ENCODE measurements at regions not wholly inside any gene's neighbourhood (a gene's known extent, or its start where the extent isn't known, plus 50 kb on each side); places are given as distances from the start of the nearest gene placed in this dataset.

- no peaks in the 10 kb centered on the region for H3K9me3 ChIP-seq (ENCODE audit: low read length)
- no peak for DNase-seq
- Mint-ChIP-seq H3K27ac (no peak overlapping the region), H3K4me1 (no peaks in the 10 kb centered on the region), H3K9me3 (no peaks in the 10 kb centered on the region), H3K27me3 (peaks cover 0 to 2% of the 10 kb centered on the region in 2 donors), H3K4me3 (no peak overlapping the region), H3K36me3 (no peaks in the 10 kb centered on the region)
- H3K27me3 ChIP-seq (ENCODE audit: insufficient read depth, low read length, poor library complexity, severe bottlenecking): no peaks in the 10 kb centered on the region
- H3K4me1 ChIP-seq (ENCODE audit: insufficient read depth, low read length): no peaks in the 10 kb centered on the region
- no peaks in the 10 kb centered on the region for H3K36me3 ChIP-seq (ENCODE audit: insufficient read depth, low read length)
- ChIA-PET POLR2A (no interaction called here), CTCF (no interaction called here)
- H3K27ac ChIP-seq (ENCODE audit: low read depth, low read length): no peak overlapping the region
- no peak overlapping the region for H3K4me3 ChIP-seq (ENCODE audit: low read length)
Measured at GRCh38 chr4:129371926-129372325, 276.0 kb downstream of the C4orf33 start.

- H3K4me3 Mint-ChIP-seq: no peak overlapping the region
- H3K9me3 ChIP-seq (ENCODE audit: low read length): no peaks in the 10 kb centered on the region
- no peak overlapping the region for H3K27ac Mint-ChIP-seq
- H3K9me3 Mint-ChIP-seq: peaks cover 0 to 3% (median 0%) of the 10 kb centered on the region in 5 donors
- DNase-seq: no peak
- CTCF ChIA-PET: no interaction called here
- H3K4me1 Mint-ChIP-seq: no peaks in the 10 kb centered on the region
- H3K27ac ChIP-seq (ENCODE audit: low read depth, low read length): no peak overlapping the region
- H3K4me3 ChIP-seq (ENCODE audit: low read length): no peak overlapping the region
- POLR2A ChIA-PET: no interaction called here
- H3K36me3 Mint-ChIP-seq: no peaks in the 10 kb centered on the region
- no peaks in the 10 kb centered on the region for H3K36me3 ChIP-seq (ENCODE audit: insufficient read depth, low read length)
- no peaks in the 10 kb centered on the region for H3K27me3 ChIP-seq (ENCODE audit: insufficient read depth, low read length, poor library complexity, severe bottlenecking)
- H3K27me3 Mint-ChIP-seq: peaks cover 4 to 10% of the 10 kb centered on the region in 2 donors
- H3K4me1 ChIP-seq (ENCODE audit: insufficient read depth, low read length): no peaks in the 10 kb centered on the region
Measured at GRCh38 chr4:129377131-129377845, 281.3 kb downstream of the C4orf33 start.

DNA sequence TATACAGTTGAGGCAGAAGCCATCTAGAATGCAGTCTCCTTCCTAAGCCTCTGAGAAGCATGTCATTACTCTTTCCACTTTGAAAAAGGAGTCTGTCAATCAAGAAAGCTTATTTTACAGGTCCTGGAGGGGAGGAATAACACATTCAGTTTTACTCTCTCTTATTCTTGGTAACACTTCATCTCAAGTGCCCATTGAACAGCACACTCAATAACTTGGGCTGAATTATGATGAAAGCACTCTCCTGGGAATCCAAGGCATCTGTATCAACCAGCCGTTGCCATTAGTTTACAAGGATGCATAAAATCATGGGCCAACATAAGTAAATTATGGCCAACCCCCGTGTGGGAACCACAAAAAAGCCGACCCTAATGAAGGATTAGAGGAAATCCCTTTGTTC lies 282.4 kb downstream of the C4orf33 start:
- Histone ChIP-seq H3K9me3 (ENCODE audit: low read length) (no peaks in the 10 kb centered on the region), H3K27ac (ENCODE audit: low read depth, low read length) (no peak overlapping the region), H3K4me3 (ENCODE audit: low read length) (no peak overlapping the region), H3K4me1 (ENCODE audit: insufficient read depth, low read length) (no peaks in the 10 kb centered on the region), H3K36me3 (ENCODE audit: insufficient read depth, low read length) (no peaks in the 10 kb centered on the region), H3K27me3 (ENCODE audit: insufficient read depth, low read length, poor library complexity, severe bottlenecking) (no peaks in the 10 kb centered on the region)
- no peak for DNase-seq
- ChIA-PET CTCF (no interaction called here), POLR2A (no interaction called here)
- H3K9me3 Mint-ChIP-seq: peaks cover 0 to 3% (median 0%) of the 10 kb centered on the region in 5 donors
- H3K4me3 Mint-ChIP-seq: no peak overlapping the region
- H3K27me3 Mint-ChIP-seq: peaks cover 4 to 10% of the 10 kb centered on the region in 2 donors
- no peaks in the 10 kb centered on the region for H3K36me3 Mint-ChIP-seq
- H3K27ac Mint-ChIP-seq: no peak overlapping the region
- H3K4me1 Mint-ChIP-seq: no peaks in the 10 kb centered on the region

- Mint-ChIP-seq H3K4me1 (no peaks in the 10 kb centered on the region), H3K27ac (no peak overlapping the region), H3K4me3 (no peak overlapping the region), H3K9me3 (peaks cover 0 to 3% (median 0%) of the 10 kb centered on the region in 5 donors), H3K27me3 (peaks cover 4 to 10% of the 10 kb centered on the region in 2 donors), H3K36me3 (no peaks in the 10 kb centered on the region)
- no peak overlapping the region for H3K27ac ChIP-seq (ENCODE audit: low read depth, low read length)
- no peaks in the 10 kb centered on the region for H3K4me1 ChIP-seq (ENCODE audit: insufficient read depth, low read length)
- CTCF ChIA-PET: no interaction called here
- no peaks in the 10 kb centered on the region for H3K27me3 ChIP-seq (ENCODE audit: insufficient read depth, low read length, poor library complexity, severe bottlenecking)
- POLR2A ChIA-PET: no interaction called here
- no peaks in the 10 kb centered on the region for H3K36me3 ChIP-seq (ENCODE audit: insufficient read depth, low read length)
- H3K9me3 ChIP-seq (ENCODE audit: low read length): no peaks in the 10 kb centered on the region
- DNase-seq: no peak
- H3K4me3 ChIP-seq (ENCODE audit: low read length): no peak overlapping the region
Measured at GRCh38 chr4:129379429-129379828, 283.5 kb downstream of the C4orf33 start.

DNA sequence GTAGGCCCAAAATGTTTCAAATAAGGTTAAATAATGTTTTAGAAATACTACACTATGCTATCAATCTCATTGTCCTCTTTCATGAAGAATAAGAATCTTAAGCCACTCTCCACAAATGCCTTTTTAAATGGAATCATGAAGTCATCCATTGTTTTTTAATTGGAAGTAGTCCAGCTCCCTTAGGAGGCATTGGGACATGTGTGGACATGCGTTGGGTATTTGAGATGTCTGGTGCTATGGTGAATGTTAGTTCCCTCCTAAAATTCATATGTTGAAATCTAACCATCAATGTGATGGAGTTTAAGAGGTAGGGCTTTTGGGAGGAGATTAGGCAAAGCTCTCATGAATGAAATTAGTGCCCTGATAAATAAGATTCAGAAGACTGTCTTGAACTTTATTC lies 289.0 kb downstream of the C4orf33 start:
- peaks cover 0 to 4% of the 10 kb centered on the region in 2 donors for H3K27me3 Mint-ChIP-seq
- H3K36me3 Mint-ChIP-seq: no peaks in the 10 kb centered on the region
- no peak overlapping the region for H3K4me3 Mint-ChIP-seq
- H3K4me3 ChIP-seq (ENCODE audit: low read length): no peak overlapping the region
- H3K27me3 ChIP-seq (ENCODE audit: insufficient read depth, low read length, poor library complexity, severe bottlenecking): no peaks in the 10 kb centered on the region
- ChIA-PET CTCF (no interaction called here), POLR2A (no interaction called here)
- H3K36me3 ChIP-seq (ENCODE audit: insufficient read depth, low read length): no peaks in the 10 kb centered on the region
- no peak overlapping the region for H3K27ac ChIP-seq (ENCODE audit: low read depth, low read length)
- no peak for DNase-seq
- H3K27ac Mint-ChIP-seq: no peak overlapping the region
- no peaks in the 10 kb centered on the region for H3K9me3 ChIP-seq (ENCODE audit: low read length)
- H3K4me1 Mint-ChIP-seq: no peaks in the 10 kb centered on the region
- no peaks in the 10 kb centered on the region for H3K9me3 Mint-ChIP-seq
- H3K4me1 ChIP-seq (ENCODE audit: insufficient read depth, low read length): no peaks in the 10 kb centered on the region

DNA sequence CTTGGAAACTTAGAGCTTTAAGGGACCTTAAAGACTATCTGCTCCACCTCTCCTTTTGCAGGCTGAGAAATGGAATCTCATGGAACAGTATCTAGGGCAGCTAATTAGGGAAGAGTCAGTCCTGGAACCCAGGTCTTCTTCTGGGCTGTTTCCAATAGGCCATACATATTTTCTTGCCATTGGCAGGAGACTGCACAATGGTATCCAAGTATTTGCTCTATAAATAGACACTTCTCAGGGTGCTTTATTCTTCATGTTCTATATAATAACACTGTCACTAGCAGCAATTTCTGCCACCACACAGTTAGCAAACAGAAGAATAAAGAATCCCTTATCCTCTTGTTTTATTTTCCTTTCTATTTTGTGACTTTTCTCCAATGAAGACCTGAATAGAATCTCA lies 291.7 kb downstream of the C4orf33 start:
- no peaks in the 10 kb centered on the region for H3K9me3 Mint-ChIP-seq
- H3K27ac Mint-ChIP-seq: no peak overlapping the region
- Histone ChIP-seq H3K4me3 (ENCODE audit: low read length) (no peak overlapping the region), H3K27ac (ENCODE audit: low read depth, low read length) (no peak overlapping the region), H3K4me1 (ENCODE audit: insufficient read depth, low read length) (no peaks in the 10 kb centered on the region), H3K9me3 (ENCODE audit: low read length) (no peaks in the 10 kb centered on the region), H3K36me3 (ENCODE audit: insufficient read depth, low read length) (no peaks in the 10 kb centered on the region), H3K27me3 (ENCODE audit: insufficient read depth, low read length, poor library complexity, severe bottlenecking) (no peaks in the 10 kb centered on the region)
- no peak for DNase-seq
- H3K27me3 Mint-ChIP-seq: no peaks in the 10 kb centered on the region
- ChIA-PET CTCF (no interaction called here), POLR2A (no interaction called here)
- no peaks in the 10 kb centered on the region for H3K36me3 Mint-ChIP-seq
- H3K4me1 Mint-ChIP-seq: no peaks in the 10 kb centered on the region
- H3K4me3 Mint-ChIP-seq: no peak overlapping the region

DNA sequence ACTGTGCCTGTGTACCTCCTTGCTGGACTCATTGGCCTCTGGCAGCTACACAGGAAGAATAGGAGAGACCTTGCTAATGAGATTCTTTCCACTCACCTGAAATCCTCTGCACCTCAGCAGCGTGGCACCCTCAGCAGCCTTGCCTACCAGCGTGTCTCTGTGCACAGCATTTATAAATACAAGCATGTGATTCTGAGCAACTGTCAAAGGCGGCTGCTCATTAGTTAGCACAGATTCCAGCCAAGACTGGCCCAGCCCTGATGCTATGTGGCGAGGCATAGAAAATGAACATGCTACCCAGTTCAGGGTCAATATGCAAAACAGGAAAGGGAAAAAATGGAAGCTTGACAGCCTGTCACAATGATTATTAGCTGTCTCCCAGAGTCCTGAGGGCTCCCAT lies 298.0 kb downstream of the C4orf33 start:
- Histone ChIP-seq H3K4me3 (ENCODE audit: low read length) (no peak overlapping the region), H3K36me3 (ENCODE audit: insufficient read depth, low read length) (no peaks in the 10 kb centered on the region), H3K27ac (ENCODE audit: low read depth, low read length) (no peak overlapping the region), H3K4me1 (ENCODE audit: insufficient read depth, low read length) (no peaks in the 10 kb centered on the region), H3K27me3 (ENCODE audit: insufficient read depth, low read length, poor library complexity, severe bottlenecking) (no peaks in the 10 kb centered on the region), H3K9me3 (ENCODE audit: low read length) (no peaks in the 10 kb centered on the region)
- no peaks in the 10 kb centered on the region for H3K4me1 Mint-ChIP-seq
- CTCF ChIA-PET: no interaction called here
- H3K27me3 Mint-ChIP-seq: peaks cover 0 to 3% of the 10 kb centered on the region in 2 donors
- DNase-seq: no peak
- POLR2A ChIA-PET: no interaction called here
- no peaks in the 10 kb centered on the region for H3K36me3 Mint-ChIP-seq
- H3K4me3 Mint-ChIP-seq: no peak overlapping the region
- H3K27ac Mint-ChIP-seq: no peak overlapping the region
- peaks cover 0 to 9% (median under 1%) of the 10 kb centered on the region in 5 donors for H3K9me3 Mint-ChIP-seq

DNA sequence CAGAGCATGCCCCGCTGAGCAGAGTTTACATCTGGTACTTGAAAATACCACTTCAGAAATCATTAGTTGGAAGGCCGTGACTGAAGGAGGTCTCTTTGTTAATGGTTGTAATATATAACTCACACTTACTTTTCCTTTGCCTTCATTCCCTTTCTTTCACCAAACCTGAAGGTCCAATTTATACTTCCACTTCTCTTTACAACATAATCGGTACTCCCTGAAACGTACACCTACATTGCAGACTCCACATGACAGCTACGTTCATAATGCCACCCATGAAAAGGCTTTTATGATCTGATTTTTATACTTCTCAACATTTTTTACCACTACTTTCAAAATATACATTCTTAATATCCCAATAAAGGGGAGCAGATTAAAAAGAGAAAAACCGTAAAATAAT lies 298.7 kb downstream of the C4orf33 start:
- H3K27me3 ChIP-seq (ENCODE audit: insufficient read depth, low read length, poor library complexity, severe bottlenecking): no peaks in the 10 kb centered on the region
- no peak overlapping the region for H3K4me3 Mint-ChIP-seq
- H3K27me3 Mint-ChIP-seq: peaks cover 0 to 3% of the 10 kb centered on the region in 2 donors
- no peak overlapping the region for H3K27ac ChIP-seq (ENCODE audit: low read depth, low read length)
- ChIA-PET CTCF (no interaction called here), POLR2A (no interaction called here)
- H3K4me1 Mint-ChIP-seq: no peaks in the 10 kb centered on the region
- H3K9me3 ChIP-seq (ENCODE audit: low read length): no peaks in the 10 kb centered on the region
- DNase-seq: no peak
- no peaks in the 10 kb centered on the region for H3K36me3 Mint-ChIP-seq
- no peak overlapping the region for H3K27ac Mint-ChIP-seq
- no peaks in the 10 kb centered on the region for H3K36me3 ChIP-seq (ENCODE audit: insufficient read depth, low read length)
- no peak overlapping the region for H3K4me3 ChIP-seq (ENCODE audit: low read length)
- peaks cover 0 to 15% (median 6%) of the 10 kb centered on the region in 5 donors for H3K9me3 Mint-ChIP-seq
- H3K4me1 ChIP-seq (ENCODE audit: insufficient read depth, low read length): no peaks in the 10 kb centered on the region

GRCh38 chr4:129403848-129404247 lies 307.9 kb downstream of the C4orf33 start:
- ChIA-PET CTCF (no interaction called here), POLR2A (no interaction called here)
- H3K4me3 Mint-ChIP-seq: no peak overlapping the region
- Histone ChIP-seq H3K4me1 (ENCODE audit: insufficient read depth, low read length) (no peaks in the 10 kb centered on the region), H3K36me3 (ENCODE audit: insufficient read depth, low read length) (no peaks in the 10 kb centered on the region), H3K9me3 (ENCODE audit: low read length) (no peaks in the 10 kb centered on the region), H3K27ac (ENCODE audit: low read depth, low read length) (no peak overlapping the region), H3K27me3 (ENCODE audit: insufficient read depth, low read length, poor library complexity, severe bottlenecking) (no peaks in the 10 kb centered on the region), H3K4me3 (ENCODE audit: low read length) (no peak overlapping the region)
- no peak overlapping the region for H3K27ac Mint-ChIP-seq
- H3K9me3 Mint-ChIP-seq: peaks cover 3 to 19% (median 10%) of the 10 kb centered on the region in 5 donors
- no peaks in the 10 kb centered on the region for H3K36me3 Mint-ChIP-seq
- no peaks in the 10 kb centered on the region for H3K4me1 Mint-ChIP-seq
- H3K27me3 Mint-ChIP-seq: peaks cover 0 to 1% of the 10 kb centered on the region in 2 donors
- no peak for DNase-seq

Data from CD8-positive, alpha-beta memory T cell (primary cell).